Pancreas (tissue), 10 donors: ENCODE measurements at regions not wholly inside any gene's neighbourhood (a gene's known extent, or its start where the extent isn't known, plus 50 kb on each side); places are given as distances from the start of the nearest gene placed in this dataset.
"Not testable (repeated sequence)": the region's sequence is repeated elsewhere in the genome, so short reads cannot be mapped to it uniquely, and the experiment has no call there.

ENCODE experiments used
- ATAC-seq, 4 donors: fragments of 200-7000 bp; cut with Tn5 transposase; one replicate each; pipeline versions ENCODE4 v1.8.0 to v1.9.1; 2020; ENCODE audit warnings: mild to moderate bottlenecking in 4 of 4, moderate library complexity in 4 of 4
- DNase-seq, 6 donors: peaks; one replicate each; pipeline ENCODE4 v3.0.0-alpha.2; 2020
- FAIRE-seq: peaks from 2 replicates; lab custom pipeline; 2012; peaks lifted over from hg19 to GRCh38; lab: Jason Lieb, UNC
- H3K27ac ChIP-seq, 4 donors: fragments of 200-600 bp; sonication (generic); 1 replicate in 3 of 4; 2 replicates in 1 of 4; pipeline versions ENCODE4 v1.5.0 to v1.8.0; 2020
- H3K27me3 ChIP-seq, 4 donors: fragments of 200-600 bp; one replicate each; pipeline ENCODE4 v1.8.0; 2021
- H3K36me3 ChIP-seq, 3 donors: fragments of 200-600 bp; sonication (generic) in 1 of 3; one replicate each; pipeline versions ENCODE4 v1.5.0 to v1.8.0; 2020 to 2021
- H3K4me1 ChIP-seq, 3 donors: fragments of 200-600 bp; one replicate each; pipeline ENCODE4 v1.8.0; 2021
- H3K4me3 ChIP-seq, 4 donors: fragments of 200-600 bp; sonication (generic) in 2 of 4; one replicate each; pipeline versions ENCODE4 v1.5.0 to v1.8.0; 2020 to 2021
- H3K9me3 ChIP-seq, 4 donors: fragments of 200-600 bp; one replicate each; pipeline ENCODE4 v1.8.0; 2021
- WGBS, 2 donors: extraction: QIAGEN DNeasy Blood & Tissue Kit; methylation state at CpG; one replicate each; pipeline ENCODE4 v1.1.7; 2013; 5-methylcytosine and 5-hydroxymethylcytosine counted together
- intact Hi-C, 3 donors: fragments of 100-400 bp; cut with DNase I; formaldehyde crosslinking; loops; one replicate each; pipeline versions ENCODE4 v1.11.1 to v1.14.2; 2022
- TF ChIP-seq, protein P1 (sequence below), 4 donors: fragments of 200-600 bp; sonication (generic) in 3 of 4; IDR thresholded peaks; one replicate each; pipeline versions ENCODE4 v1.5.0 to v1.8.0; 2021; ENCODE audit warnings: antibody characterized with exemption in 4 of 4
- donor health status: healthy with polysubstance abuse.
- donor health status: DM: no; HTN: no; CAD: no; lungs with moderate emphysema.
- donor health status: DM: no; HTN: no; CAD: no.
- donor health status: control.
- donor health status: control.
- donor health status: Bipolar disorder and iron deficiency.
- donor health status: DM: yes; HTN: yes; CAD: no.
- donor health status: DM: no; HTN: no; CAD: no.
- donor health status: DM: no; HTN: no; CAD: no.
- donor health status: DM: yes; HTN: yes; CAD: no.

DNA sequence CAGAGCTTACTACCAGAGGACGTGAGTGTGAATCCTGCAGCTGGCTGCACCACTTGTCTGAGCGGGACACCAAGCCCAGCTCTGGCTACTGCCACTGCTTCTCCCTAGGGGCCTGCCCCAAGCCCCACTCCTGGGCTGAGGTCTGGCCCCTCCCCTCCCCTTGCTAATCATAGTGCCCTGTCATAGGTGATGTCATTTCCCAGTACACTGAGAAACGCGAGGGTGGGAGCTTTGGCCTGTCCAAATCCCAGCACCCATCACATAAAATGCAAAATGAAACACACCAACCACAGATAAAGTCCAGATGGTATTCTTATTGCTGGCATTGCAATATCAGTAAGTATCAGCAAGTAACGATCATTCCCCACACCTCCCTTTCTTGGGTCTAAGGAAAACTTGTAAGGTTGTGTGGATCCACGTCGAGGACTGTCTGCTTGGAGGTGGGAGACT lies 77.7 kb downstream of the TOMM20 start:
- TF ChIP-seq, protein P1, sequence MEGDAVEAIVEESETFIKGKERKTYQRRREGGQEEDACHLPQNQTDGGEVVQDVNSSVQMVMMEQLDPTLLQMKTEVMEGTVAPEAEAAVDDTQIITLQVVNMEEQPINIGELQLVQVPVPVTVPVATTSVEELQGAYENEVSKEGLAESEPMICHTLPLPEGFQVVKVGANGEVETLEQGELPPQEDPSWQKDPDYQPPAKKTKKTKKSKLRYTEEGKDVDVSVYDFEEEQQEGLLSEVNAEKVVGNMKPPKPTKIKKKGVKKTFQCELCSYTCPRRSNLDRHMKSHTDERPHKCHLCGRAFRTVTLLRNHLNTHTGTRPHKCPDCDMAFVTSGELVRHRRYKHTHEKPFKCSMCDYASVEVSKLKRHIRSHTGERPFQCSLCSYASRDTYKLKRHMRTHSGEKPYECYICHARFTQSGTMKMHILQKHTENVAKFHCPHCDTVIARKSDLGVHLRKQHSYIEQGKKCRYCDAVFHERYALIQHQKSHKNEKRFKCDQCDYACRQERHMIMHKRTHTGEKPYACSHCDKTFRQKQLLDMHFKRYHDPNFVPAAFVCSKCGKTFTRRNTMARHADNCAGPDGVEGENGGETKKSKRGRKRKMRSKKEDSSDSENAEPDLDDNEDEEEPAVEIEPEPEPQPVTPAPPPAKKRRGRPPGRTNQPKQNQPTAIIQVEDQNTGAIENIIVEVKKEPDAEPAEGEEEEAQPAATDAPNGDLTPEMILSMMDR (IDR thresholded peaks at IDR 0.05): no peak
- Histone ChIP-seq H3K4me3 (no peak overlapping the region), H3K4me1 (no peaks in the 10 kb centered on the region), H3K27ac (peak overlapping the region in 2 of 4 donors; percentile 10 to 23), H3K27me3 (no peaks in the 10 kb centered on the region), H3K9me3 (no peaks in the 10 kb centered on the region), H3K36me3 (no peaks in the 10 kb centered on the region)
- intact Hi-C loops: loop anchor here in 1 of 3 donors (10.0 kb wide), 1 partner anchor 46 kb away; no protein-coding TSS in a partner anchor
- DNase-seq (no peak), ATAC-seq (peak in 3 of 4 donors; percentile 34 to 49 (median 46)), FAIRE-seq (no peak)
- 69 to 78% methylated on average over 7 of the region's 7 CpGs for WGBS, 2 donors

DNA sequence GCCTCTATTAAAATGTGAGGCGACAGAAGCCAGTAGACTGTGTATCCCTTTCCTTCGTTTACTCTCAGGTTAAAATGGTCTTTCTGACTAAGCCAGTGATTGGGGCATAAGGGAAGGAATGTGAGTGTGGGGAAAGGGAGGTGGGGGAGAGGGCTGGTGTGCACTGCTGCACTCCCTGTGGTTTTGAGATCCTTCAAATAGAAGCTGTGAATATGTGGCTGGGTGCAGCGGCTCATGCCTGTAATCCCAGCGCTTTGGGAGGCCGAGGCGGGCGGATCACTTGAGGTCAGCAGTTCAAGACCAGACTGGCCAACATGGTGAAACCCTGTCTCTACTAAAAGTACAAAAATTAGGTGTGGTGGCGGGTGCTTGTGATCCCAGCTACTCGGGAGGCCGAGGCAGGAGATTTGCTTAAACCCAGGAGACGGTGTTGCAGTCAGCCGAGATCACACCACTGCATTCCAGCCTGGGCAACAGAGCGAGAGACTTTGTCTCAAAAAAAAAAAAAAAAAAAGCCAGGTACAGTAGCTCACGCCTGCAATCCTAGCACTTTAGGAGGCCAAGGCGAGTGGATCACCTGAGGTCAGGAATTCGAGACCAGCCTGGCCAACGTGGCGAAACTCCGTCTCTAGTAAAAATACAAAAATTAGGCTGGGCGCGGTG lies 78.8 kb downstream of the TOMM20 start:
- WGBS, 2 donors: 95 to 96% methylated on average over 20 to 21 of the region's 21 CpGs
- not testable (repeated sequence) for H3K36me3 ChIP-seq, FAIRE-seq, H3K4me1 ChIP-seq, H3K9me3 ChIP-seq, H3K4me3 ChIP-seq, DNase-seq, H3K27ac ChIP-seq, H3K27me3 ChIP-seq, ATAC-seq
- intact Hi-C loops: loop anchor here in 1 of 3 donors (10.0 kb wide), 1 partner anchor 45 kb away; no protein-coding TSS in a partner anchor

DNA sequence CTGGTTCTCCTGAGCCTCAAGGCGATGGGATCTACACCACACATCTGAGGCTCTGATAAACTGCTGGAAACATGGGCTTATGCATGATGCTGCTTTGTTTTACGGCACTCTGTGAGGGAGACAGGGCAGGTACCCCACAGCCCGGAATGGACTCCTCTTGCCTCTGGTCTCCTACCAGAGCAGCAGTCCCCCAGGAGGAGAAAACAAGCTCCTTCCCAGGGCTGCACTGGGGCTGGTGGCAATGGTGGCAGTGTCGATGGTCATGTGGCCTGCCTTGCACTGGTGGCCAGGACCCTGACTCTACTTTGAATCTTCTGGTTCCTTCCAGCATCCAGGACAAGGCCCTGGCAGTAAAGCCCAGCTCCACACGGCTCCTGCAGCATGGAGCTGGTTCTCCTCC lies 79.4 kb downstream of the TOMM20 start:
- no peak for DNase-seq
- Histone ChIP-seq H3K9me3 (no peaks in the 10 kb centered on the region), H3K4me1 (no peaks in the 10 kb centered on the region), H3K4me3 (no peak overlapping the region), H3K27ac (no peak overlapping the region), H3K27me3 (no peaks in the 10 kb centered on the region), H3K36me3 (no peaks in the 10 kb centered on the region)
- TF ChIP-seq, protein P1 (IDR thresholded peaks at IDR 0.05): no peak
- FAIRE-seq: no peak
- intact Hi-C loops: no loop called here
- ATAC-seq: no peak
- 86 to 89% methylated on average over 5 of the region's 5 CpGs for WGBS, 2 donors

DNA sequence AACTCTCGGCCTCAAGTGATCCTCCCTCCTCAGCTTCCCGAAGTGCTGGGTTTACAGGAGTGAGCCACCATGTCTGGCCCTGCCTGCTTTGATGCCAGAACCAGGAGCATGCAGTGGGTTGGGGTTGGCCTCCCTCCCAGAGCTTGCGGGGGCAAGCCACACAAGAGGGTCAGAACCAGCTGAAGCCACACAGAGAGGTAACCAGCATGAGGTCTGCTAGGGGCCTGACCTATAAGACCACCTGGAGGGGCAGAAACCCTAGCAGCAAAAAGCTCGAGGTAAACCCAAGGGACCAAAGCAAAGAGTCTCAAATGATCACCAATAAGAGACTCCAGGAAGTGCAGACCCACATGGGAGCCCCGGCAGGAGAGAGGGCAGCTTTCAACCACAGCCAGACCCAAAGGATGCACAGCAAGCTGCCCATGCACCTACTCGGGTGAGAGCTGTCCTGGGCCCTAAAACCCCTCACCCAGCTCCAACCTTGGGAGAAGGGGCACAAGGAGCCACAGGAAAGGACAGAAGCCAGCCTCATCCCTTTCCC lies 81.2 kb downstream of the TOMM20 start:
- WGBS, 2 donors: 83 to 91% methylated on average over 6 of the region's 6 CpGs
- Histone ChIP-seq H3K27me3 (no peaks in the 10 kb centered on the region), H3K9me3 (no peaks in the 10 kb centered on the region), H3K36me3 (no peaks in the 10 kb centered on the region), H3K27ac (peak overlapping the region in 2 of 4 donors; percentile 4 to 57), H3K4me1 (no peaks in the 10 kb centered on the region), H3K4me3 (no peak overlapping the region)
- TF ChIP-seq, protein P1 (IDR thresholded peaks at IDR 0.05): no peak
- no peak for FAIRE-seq
- intact Hi-C loops: no loop called here
- ATAC-seq: peak in 1 of 4 donors; percentile 16
- no peak for DNase-seq

DNA sequence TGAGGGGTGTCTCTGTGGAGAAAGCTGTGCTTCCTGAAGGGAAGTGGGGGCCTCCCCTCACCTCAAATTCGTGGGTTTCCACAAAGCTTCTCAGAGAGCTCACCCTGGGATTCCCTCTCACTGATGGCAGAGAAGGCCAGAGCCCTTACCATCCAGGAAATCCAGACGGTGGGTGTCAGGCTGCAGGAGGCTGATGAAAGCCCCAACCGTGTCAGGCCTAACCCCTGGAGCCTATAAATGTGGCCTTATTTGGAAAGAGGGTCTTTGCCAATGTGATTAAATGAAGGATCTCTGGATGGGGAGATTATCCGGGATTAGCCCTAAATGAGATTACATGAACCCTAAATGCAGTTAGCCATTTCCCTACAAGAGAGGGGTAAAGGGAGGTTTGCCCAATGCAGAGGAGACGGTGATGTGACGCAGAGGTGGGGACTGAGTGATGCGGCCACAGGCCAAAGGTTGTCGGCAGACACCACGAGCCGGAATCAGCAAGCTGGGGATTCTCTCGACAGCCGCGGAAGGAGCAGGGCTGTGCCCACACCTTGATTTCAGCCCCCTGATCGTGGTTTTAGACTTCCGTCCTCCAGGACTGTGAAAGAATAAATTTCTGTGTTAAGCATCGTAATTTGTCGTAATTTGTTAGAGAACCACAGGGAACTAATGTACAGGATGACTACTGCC lies 82.6 kb downstream of the TOMM20 start:
- no peaks in the 10 kb centered on the region for H3K4me1 ChIP-seq
- DNase-seq (no peak), FAIRE-seq (no peak), ATAC-seq (no peak)
- H3K4me3 ChIP-seq: no peak overlapping the region
- 92% methylated on average over 17 of the region's 17 CpGs for WGBS, 2 donors
- H3K27ac ChIP-seq: no peak overlapping the region
- TF ChIP-seq, protein P1 (IDR thresholded peaks at IDR 0.05): no peak
- H3K36me3 ChIP-seq: no peaks in the 10 kb centered on the region
- no peaks in the 10 kb centered on the region for H3K9me3 ChIP-seq
- intact Hi-C loops: no loop called here
- no peaks in the 10 kb centered on the region for H3K27me3 ChIP-seq
